Type B pancreatic cell (in vitro differentiated cells): ENCODE measurements at regions not wholly inside any gene's neighbourhood (a gene's known extent, or its start where the extent isn't known, plus 50 kb on each side); places are given as distances from the start of the nearest gene placed in this dataset.

ENCODE experiments used
- DNase-seq: peaks from one replicate; pipeline ENCODE4 v3.0.0; 2021; ENCODE audit warnings: mixed read lengths; ENCODE audit not compliant: unreplicated experiment; ENCODE audit errors: extremely low spot score
- H3K27ac Mint-ChIP-seq: 2 replicates; pipeline ENCODE4 v1.8.0; 2021; ENCODE audit warnings: mild to moderate bottlenecking, mixed read lengths
- H3K27me3 Mint-ChIP-seq: 2 replicates; pipeline ENCODE4 v1.8.0; 2021; ENCODE audit warnings: mixed read lengths
- H3K36me3 Mint-ChIP-seq: 2 replicates; pipeline ENCODE4 v1.8.0; 2021; ENCODE audit warnings: mixed read lengths
- H3K4me1 Mint-ChIP-seq: one replicate; pipeline ENCODE4 v1.8.0; 2021; ENCODE audit warnings: mixed read lengths; ENCODE audit not compliant: unreplicated experiment
- H3K4me3 Mint-ChIP-seq: 2 replicates; pipeline ENCODE4 v1.8.0; 2021; ENCODE audit warnings: mild to moderate bottlenecking, mixed read lengths
- H3K9me3 Mint-ChIP-seq: 2 replicates; pipeline ENCODE4 v1.8.0; 2021; ENCODE audit warnings: mixed read lengths
- TF ChIP-seq, protein P1 (sequence below): fragments of 200-600 bp; sonication (generic); conservative IDR thresholded peaks from 2 replicates; pipeline ENCODE4 v1.5.0; 2021; ENCODE audit warnings: antibody characterized with exemption, mild to moderate bottlenecking

GRCh38 chr2:51693640-51694039 lies 661.7 kb upstream of the NRXN1 start:
- DNase-seq: no peak
- Mint-ChIP-seq H3K36me3 (no peaks in the 10 kb centered on the region), H3K9me3 (no peaks in the 10 kb centered on the region), H3K4me3 (no peak overlapping the region), H3K4me1 (peaks cover 6% of the 10 kb centered on the region), H3K27ac (no peak overlapping the region), H3K27me3 (no peaks in the 10 kb centered on the region)
- TF ChIP-seq, protein P1, sequence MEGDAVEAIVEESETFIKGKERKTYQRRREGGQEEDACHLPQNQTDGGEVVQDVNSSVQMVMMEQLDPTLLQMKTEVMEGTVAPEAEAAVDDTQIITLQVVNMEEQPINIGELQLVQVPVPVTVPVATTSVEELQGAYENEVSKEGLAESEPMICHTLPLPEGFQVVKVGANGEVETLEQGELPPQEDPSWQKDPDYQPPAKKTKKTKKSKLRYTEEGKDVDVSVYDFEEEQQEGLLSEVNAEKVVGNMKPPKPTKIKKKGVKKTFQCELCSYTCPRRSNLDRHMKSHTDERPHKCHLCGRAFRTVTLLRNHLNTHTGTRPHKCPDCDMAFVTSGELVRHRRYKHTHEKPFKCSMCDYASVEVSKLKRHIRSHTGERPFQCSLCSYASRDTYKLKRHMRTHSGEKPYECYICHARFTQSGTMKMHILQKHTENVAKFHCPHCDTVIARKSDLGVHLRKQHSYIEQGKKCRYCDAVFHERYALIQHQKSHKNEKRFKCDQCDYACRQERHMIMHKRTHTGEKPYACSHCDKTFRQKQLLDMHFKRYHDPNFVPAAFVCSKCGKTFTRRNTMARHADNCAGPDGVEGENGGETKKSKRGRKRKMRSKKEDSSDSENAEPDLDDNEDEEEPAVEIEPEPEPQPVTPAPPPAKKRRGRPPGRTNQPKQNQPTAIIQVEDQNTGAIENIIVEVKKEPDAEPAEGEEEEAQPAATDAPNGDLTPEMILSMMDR: no peak

- Mint-ChIP-seq H3K9me3 (no peaks in the 10 kb centered on the region), H3K4me1 (no peaks in the 10 kb centered on the region), H3K27ac (no peak overlapping the region), H3K36me3 (no peaks in the 10 kb centered on the region), H3K27me3 (no peaks in the 10 kb centered on the region), H3K4me3 (no peak overlapping the region)
- no peak for DNase-seq
- TF ChIP-seq, protein P1: no peak
These were observed 649.9 kb upstream of the NRXN1 start for GRCh38 chr2:51681854-51682253.

DNA sequence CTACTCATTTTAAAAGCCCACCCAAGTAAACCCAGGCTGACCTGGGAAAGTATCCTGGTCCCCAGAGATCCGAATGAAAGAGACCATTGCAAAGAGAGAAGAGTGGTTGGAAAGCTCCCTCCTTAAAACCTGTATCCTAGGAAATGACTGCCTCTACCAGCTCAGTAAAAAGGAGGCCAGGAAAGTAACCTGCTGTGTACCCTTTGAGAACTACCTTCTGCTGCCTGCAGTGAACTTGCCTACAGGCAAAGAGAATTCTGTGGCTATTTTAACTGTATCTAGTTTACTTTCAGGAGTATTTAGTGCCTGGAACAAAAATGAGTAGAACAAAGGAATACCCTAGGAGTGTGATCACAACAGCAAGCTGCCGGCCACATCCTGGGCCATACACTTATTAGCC lies 641.7 kb upstream of the NRXN1 start:
- no peaks in the 10 kb centered on the region for H3K4me1 Mint-ChIP-seq
- H3K36me3 Mint-ChIP-seq: no peaks in the 10 kb centered on the region
- TF ChIP-seq, protein P1: no peak
- H3K27ac Mint-ChIP-seq: no peak overlapping the region
- H3K9me3 Mint-ChIP-seq: no peaks in the 10 kb centered on the region
- no peak overlapping the region for H3K4me3 Mint-ChIP-seq
- DNase-seq: no peak
- H3K27me3 Mint-ChIP-seq: no peaks in the 10 kb centered on the region

- no peaks in the 10 kb centered on the region for H3K27me3 Mint-ChIP-seq
These were observed 635.7 kb upstream of the NRXN1 start for GRCh38 chr2:51667679-51668078.

DNA sequence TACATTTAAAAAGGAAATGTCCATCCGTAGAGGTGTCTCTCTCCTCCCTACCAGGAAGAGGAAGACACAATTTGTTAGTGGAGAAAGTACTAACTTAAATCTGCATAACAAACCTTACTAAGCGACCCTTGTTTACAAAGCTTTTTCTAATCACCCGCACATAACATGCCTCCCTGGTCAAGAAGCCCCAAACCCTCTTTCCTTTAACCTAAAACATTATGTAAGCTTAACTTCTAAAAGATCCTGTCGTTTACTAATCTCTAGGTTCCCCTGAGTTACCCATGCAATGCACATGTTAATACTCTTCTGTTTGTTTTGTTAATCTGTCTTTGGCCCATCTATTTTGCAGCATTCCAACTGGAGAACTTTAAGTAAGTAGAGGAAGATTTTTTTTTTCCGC lies 630.3 kb upstream of the NRXN1 start:
- TF ChIP-seq, protein P1: no peak
- H3K27ac Mint-ChIP-seq: no peak overlapping the region
- H3K4me1 Mint-ChIP-seq: no peaks in the 10 kb centered on the region
- peaks cover 5% of the 10 kb centered on the region for H3K9me3 Mint-ChIP-seq
- DNase-seq: no peak
- H3K36me3 Mint-ChIP-seq: no peaks in the 10 kb centered on the region
- no peak overlapping the region for H3K4me3 Mint-ChIP-seq
- H3K27me3 Mint-ChIP-seq: no peaks in the 10 kb centered on the region

More at GRCh38 chr2:51667679-51668078, 635.7 kb upstream of the NRXN1 start:
- H3K4me3 Mint-ChIP-seq: no peak overlapping the region
- H3K9me3 Mint-ChIP-seq: peaks cover 5% of the 10 kb centered on the region
- no peaks in the 10 kb centered on the region for H3K4me1 Mint-ChIP-seq
- no peaks in the 10 kb centered on the region for H3K36me3 Mint-ChIP-seq
- H3K27ac Mint-ChIP-seq: no peak overlapping the region
- DNase-seq: no peak
- TF ChIP-seq, protein P1: no peak

GRCh38 chr2:51657849-51658248 lies 625.9 kb upstream of the NRXN1 start:
- no peak overlapping the region for H3K27ac Mint-ChIP-seq
- H3K36me3 Mint-ChIP-seq: no peaks in the 10 kb centered on the region
- H3K4me3 Mint-ChIP-seq: no peak overlapping the region
- H3K9me3 Mint-ChIP-seq: no peaks in the 10 kb centered on the region
- TF ChIP-seq, protein P1: no peak
- H3K27me3 Mint-ChIP-seq: peaks cover 5% of the 10 kb centered on the region
- no peaks in the 10 kb centered on the region for H3K4me1 Mint-ChIP-seq
- no peak for DNase-seq
